Stimulated activated CD4-positive, alpha-beta T cell treated with anti-CD3 and anti-CD28 coated beads, Interleukin-2, amount 100 ng/mL, for 24 hours (primary cell): ENCODE measurements at regions not wholly inside any gene's neighbourhood (a gene's known extent, or its start where the extent isn't known, plus 50 kb on each side); places are given as distances from the start of the nearest gene placed in this dataset.

Experiments
- DNase-seq, 2 donors: peaks; one replicate each; pipeline ENCODE4 v3.0.0-alpha.2; 2020

- DNase-seq: no peak
Measured at GRCh38 chr3:13688824-13689223, 139.9 kb downstream of the FBLN2 start.

- no peak for DNase-seq
Measured at GRCh38 chr3:13688034-13688433, 139.1 kb downstream of the FBLN2 start.
